ENCODE measurements at regions not wholly inside any gene's neighbourhood (a gene's known extent, or its start where the extent isn't known, plus 50 kb on each side); places are given as distances from the start of the nearest gene placed in this dataset.

DNA sequence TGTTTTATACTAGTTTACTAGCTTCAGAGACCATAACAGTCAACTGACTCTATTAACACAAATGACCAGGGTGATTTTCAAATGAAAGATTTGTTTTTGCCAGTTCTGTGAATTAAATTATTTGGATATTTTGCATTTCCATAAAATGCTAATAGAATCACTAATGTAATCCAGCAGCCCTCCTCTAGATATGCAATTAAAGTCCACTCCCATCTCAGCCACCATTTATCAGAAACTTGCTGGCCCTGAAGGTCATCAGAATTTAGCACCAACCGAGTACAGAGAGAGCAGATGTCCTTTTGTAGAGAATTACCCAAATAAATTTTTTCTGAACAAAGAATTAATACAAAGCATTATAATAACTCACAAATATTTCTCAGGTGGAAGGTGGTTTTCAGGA is 531.1 kb upstream of the SLIT2 start:
- no CpG with 5 or more reads among the region's 1 CpG for WGBS (ENCODE audit: extremely low coverage, insufficient read length, low lambda C conversion rate)
- no peaks in the 10 kb centered on the region; the same call in 1 of the 2 replicates for H3K27me3 Mint-ChIP-seq (ENCODE audit: low read depth)
- Histone ChIP-seq H3T11ph (ENCODE audit: low read length) (no peak overlapping the region), H3K56ac (ENCODE audit: insufficient read length, low read depth, low read length) (no peak overlapping the region), H3K79me1 (ENCODE audit: insufficient read depth, low read depth, low read length, poor library complexity, severe bottlenecking) (no peaks in the 10 kb centered on the region), H3K9ac (ENCODE audit: extremely low read depth, insufficient read length, low read length) (no peak overlapping the region), H3K27ac (ENCODE audit: insufficient read length, low read depth, low read length) (no peak overlapping the region), H3K4ac (ENCODE audit: low read depth, low read length) (no peak overlapping the region), H4K20me1 (ENCODE audit: control insufficient read depth, insufficient read depth, insufficient read length) (no peaks in the 10 kb centered on the region), H2BK20ac (ENCODE audit: low read depth, low read length, poor library complexity, severe bottlenecking) (no peak overlapping the region), H2AFZ (ENCODE audit: low read length) (no peak overlapping the region), H3K4me1 (ENCODE audit: insufficient read depth, low read length) (no peaks in the 10 kb centered on the region), H3K79me2 (ENCODE audit: insufficient read depth, low read length) (no peaks in the 10 kb centered on the region), H2AK5ac (ENCODE audit: insufficient read length, low read length) (no peak overlapping the region), H3K9me3 (ENCODE audit: control insufficient read depth, low read depth, low read length) (no peaks in the 10 kb centered on the region), H2BK5ac (ENCODE audit: insufficient read length, low read length) (no peak overlapping the region), H2BK15ac (ENCODE audit: low read depth, low read length) (no peak overlapping the region), H4K8ac (replicated peaks; ENCODE audit: insufficient read length, low read depth, low read length) (no peak overlapping the region), H3K4me2 (ENCODE audit: insufficient read depth, insufficient read length, low read length) (no peak overlapping the region), H3K23me2 (ENCODE audit: insufficient read length, low read depth, low read length, poor library complexity, severe bottlenecking) (no peaks in the 10 kb centered on the region), H3K27me3 (ENCODE audit: insufficient read depth, low read length) (no peaks in the 10 kb centered on the region), H2BK12ac (ENCODE audit: insufficient read length, low read depth, low read length) (no peak overlapping the region), H2BK120ac (ENCODE audit: low read depth, low read length, poor library complexity, severe bottlenecking) (no peak overlapping the region), H4K91ac (ENCODE audit: insufficient read length, low read depth, low read length) (no peak overlapping the region), H3K14ac (ENCODE audit: insufficient read depth, low read length) (no peak overlapping the region), H3K23ac (ENCODE audit: insufficient read length, low read depth, low read length) (no peak overlapping the region), H4K5ac (ENCODE audit: insufficient read length, low read depth, low read length) (no peak overlapping the region), H3K18ac (ENCODE audit: insufficient read length, low read depth, low read length) (no peak overlapping the region)
- no peaks in the 10 kb centered on the region for H3K36me3 Mint-ChIP-seq (ENCODE audit: insufficient read depth in 1 of 3, low read depth in 3 of 3)
- no peak for DNase-seq
- no peak overlapping the region for H3K4me3 Mint-ChIP-seq
- TF ChIP-seq, protein P1, sequence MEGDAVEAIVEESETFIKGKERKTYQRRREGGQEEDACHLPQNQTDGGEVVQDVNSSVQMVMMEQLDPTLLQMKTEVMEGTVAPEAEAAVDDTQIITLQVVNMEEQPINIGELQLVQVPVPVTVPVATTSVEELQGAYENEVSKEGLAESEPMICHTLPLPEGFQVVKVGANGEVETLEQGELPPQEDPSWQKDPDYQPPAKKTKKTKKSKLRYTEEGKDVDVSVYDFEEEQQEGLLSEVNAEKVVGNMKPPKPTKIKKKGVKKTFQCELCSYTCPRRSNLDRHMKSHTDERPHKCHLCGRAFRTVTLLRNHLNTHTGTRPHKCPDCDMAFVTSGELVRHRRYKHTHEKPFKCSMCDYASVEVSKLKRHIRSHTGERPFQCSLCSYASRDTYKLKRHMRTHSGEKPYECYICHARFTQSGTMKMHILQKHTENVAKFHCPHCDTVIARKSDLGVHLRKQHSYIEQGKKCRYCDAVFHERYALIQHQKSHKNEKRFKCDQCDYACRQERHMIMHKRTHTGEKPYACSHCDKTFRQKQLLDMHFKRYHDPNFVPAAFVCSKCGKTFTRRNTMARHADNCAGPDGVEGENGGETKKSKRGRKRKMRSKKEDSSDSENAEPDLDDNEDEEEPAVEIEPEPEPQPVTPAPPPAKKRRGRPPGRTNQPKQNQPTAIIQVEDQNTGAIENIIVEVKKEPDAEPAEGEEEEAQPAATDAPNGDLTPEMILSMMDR (conservative IDR thresholded peaks at IDR 0.05), result no peak
- H3K4me1 Mint-ChIP-seq, result no peaks in the 10 kb centered on the region
- no peak overlapping the region for H3K27ac Mint-ChIP-seq
- H3K9me3 Mint-ChIP-seq, result peaks cover 0 to 2% of the 10 kb centered on the region in 2 experiments; a peak in 1 of 5 replicates
